A549 (cell line): ENCODE measurements at regions not wholly inside any gene's neighbourhood (a gene's known extent, or its start where the extent isn't known, plus 50 kb on each side); places are given as distances from the start of the nearest gene placed in this dataset.

Experiments used
- CTCF ChIP-seq: fragments of >200 bp; sonication (Bioruptor Twin); formaldehyde crosslinking; IDR thresholded peaks from 3 replicates; pipeline ENCODE4 v1.5.1; 2016
- JUN ChIP-seq, 2 experiments: fragments of >200 bp; sonication (Bioruptor Twin); formaldehyde crosslinking; IDR thresholded peaks; 2 replicates in 1 of 2; 3 replicates in 1 of 2; pipeline ENCODE4 v1.6.1; 2016 to 2017
- POLR2A ChIP-seq: IDR thresholded peaks from 2 replicates; pipeline ENCODE4 v1.6.1; 2012; ENCODE audit warnings: mild to moderate bottlenecking, low read length
- RAD21 ChIP-seq, 2 experiments: fragments of >200 bp in 1 of 2; sonication (Bioruptor Twin) in 1 of 2; formaldehyde crosslinking in 1 of 2; IDR thresholded peaks in 1 of 2; conservative IDR thresholded peaks in 1 of 2; 2 replicates in 1 of 2; 3 replicates in 1 of 2; pipeline ENCODE4 v1.6.1; 2012 to 2018; ENCODE audit warnings: inconsistent platforms in 1 of 2
- SREBF2 ChIP-seq: fragments of 450-650 bp; IDR thresholded peaks from 2 replicates; pipeline ENCODE4 v1.6.1; 2014; ENCODE audit warnings: mild to moderate bottlenecking, moderate library complexity
- TFCP2L1 ChIP-seq: fragments of 250-450 bp; sonication (Bioruptor Pico); IDR thresholded peaks from 2 replicates; pipeline ENCODE4 v1.5.0; 2021; ENCODE audit warnings: mild to moderate bottlenecking
- USF2 ChIP-seq: fragments of 450-650 bp; IDR thresholded peaks from 2 replicates; pipeline ENCODE4 v1.6.1; 2014; ENCODE audit warnings: antibody characterized with exemption
- ZC3H11A ChIP-seq: fragments of 450-650 bp; IDR thresholded peaks from 2 replicates; pipeline ENCODE4 v1.6.1; 2014; ENCODE audit warnings: antibody characterized with exemption, mild to moderate bottlenecking
- TF ChIP-seq, protein P1 (sequence below): IDR thresholded peaks from 2 replicates; pipeline ENCODE4 v1.6.1; 2012

- no peak for TF ChIP-seq CTCF
- TF ChIP-seq USF2, result no peak
- TF ChIP-seq TFCP2L1 (CRISPR knock-in tag), result no peak
- TF ChIP-seq SREBF2, result no peak
- no peak for TF ChIP-seq JUN (IDR thresholded peaks at IDR 0.05)
- TF ChIP-seq RAD21 (conservative IDR thresholded peaks at IDR 0.05 in 1 of 2, IDR thresholded peaks at IDR 0.05 in 1 of 2), result no peak
- TF ChIP-seq, protein P1, sequence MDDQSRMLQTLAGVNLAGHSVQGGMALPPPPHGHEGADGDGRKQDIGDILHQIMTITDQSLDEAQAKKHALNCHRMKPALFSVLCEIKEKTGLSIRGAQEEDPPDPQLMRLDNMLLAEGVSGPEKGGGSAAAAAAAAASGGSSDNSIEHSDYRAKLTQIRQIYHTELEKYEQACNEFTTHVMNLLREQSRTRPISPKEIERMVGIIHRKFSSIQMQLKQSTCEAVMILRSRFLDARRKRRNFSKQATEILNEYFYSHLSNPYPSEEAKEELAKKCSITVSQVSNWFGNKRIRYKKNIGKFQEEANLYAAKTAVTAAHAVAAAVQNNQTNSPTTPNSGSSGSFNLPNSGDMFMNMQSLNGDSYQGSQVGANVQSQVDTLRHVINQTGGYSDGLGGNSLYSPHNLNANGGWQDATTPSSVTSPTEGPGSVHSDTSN, result no peak
- no peak for TF ChIP-seq ZC3H11A
- TF ChIP-seq POLR2A, result no peak
Observed at GRCh38 chr9:33718987-33719386, 76.4 kb upstream of the PRSS3 start.
